ENCODE measurements at regions not wholly inside any gene's neighbourhood (a gene's known extent, or its start where the extent isn't known, plus 50 kb on each side); places are given as distances from the start of the nearest gene placed in this dataset.

DNA sequence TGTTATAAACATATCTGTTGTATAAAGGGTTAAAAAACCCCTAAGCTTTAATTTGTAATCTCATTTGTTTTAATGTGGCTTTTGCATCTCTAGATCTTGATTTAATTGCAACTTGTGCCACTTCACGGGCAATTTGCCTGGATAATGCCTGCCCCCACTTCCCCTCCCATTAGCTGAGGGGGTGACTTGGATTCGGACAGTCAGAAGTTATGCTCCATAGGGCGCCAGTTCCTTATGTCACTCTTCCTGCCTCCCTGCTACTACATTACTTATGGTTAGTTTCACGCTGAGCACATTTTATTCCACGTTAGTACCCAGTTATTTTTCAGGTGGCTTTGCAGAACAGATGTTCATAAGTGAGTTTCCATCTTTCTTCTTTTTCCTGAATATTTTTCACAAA lies 1015.2 kb upstream of the PHF14 start:
- TF ChIP-seq CTCF (IDR thresholded peaks at IDR 0.05) (no peak), POLR2A (IDR thresholded peaks at IDR 0.05) (no peak)
